BLaER1 treated with 17β-estradiol and CSF1 and Interleukin-3, amounts not matched to agents 10 nM and 100 nM (cell line): ENCODE measurements at regions not wholly inside any gene's neighbourhood (a gene's known extent, or its start where the extent isn't known, plus 50 kb on each side); places are given as distances from the start of the nearest gene placed in this dataset.

Experiments used
- H3K27ac ChIP-seq, 11 experiments: shearing (Covaris generic); formaldehyde crosslinking; 2 replicates each; pipeline ENCODE4 v1.8.1; 2022
- H3K27me3 ChIP-seq, 11 experiments: shearing (Covaris generic); formaldehyde crosslinking; 2 replicates each; pipeline ENCODE4 v1.8.1; 2022
- H3K36me3 ChIP-seq, 11 experiments: shearing (Covaris generic); formaldehyde crosslinking; 2 replicates each; pipeline ENCODE4 v1.8.1; 2022
- H3K4me1 ChIP-seq, 10 experiments: shearing (Covaris generic); formaldehyde crosslinking; 2 replicates each; pipeline ENCODE4 v1.8.1; 2022
- H3K4me2 ChIP-seq, 11 experiments: shearing (Covaris generic); formaldehyde crosslinking; 2 replicates each; pipeline ENCODE4 v1.8.1; 2022
- H3K4me3 ChIP-seq, 10 experiments: shearing (Covaris generic); formaldehyde crosslinking; 2 replicates each; pipeline ENCODE4 v1.8.1; 2022
- H3K9ac ChIP-seq, 11 experiments: shearing (Covaris generic); formaldehyde crosslinking; 2 replicates each; pipeline ENCODE4 v1.8.1; 2022
- H3K9me3 ChIP-seq, 11 experiments: shearing (Covaris generic); formaldehyde crosslinking; replicated peaks in 1 of 11; 2 replicates each; pipeline ENCODE4 v1.8.1; 2022
- H4K20me1 ChIP-seq, 11 experiments: shearing (Covaris generic); formaldehyde crosslinking; 2 replicates each; pipeline ENCODE4 v1.8.1; 2022
- Cebpa-rat ChIP-seq, 11 experiments: shearing (Covaris generic); IDR thresholded peaks; 2 replicates each; pipeline ENCODE4 v1.8.1; 2022

- H3K4me1 ChIP-seq: no peaks in the 10 kb centered on the region
- H3K4me2 ChIP-seq: no peak overlapping the region
- H4K20me1 ChIP-seq: no peaks in the 10 kb centered on the region
- no peak overlapping the region for H3K9ac ChIP-seq
- no peak overlapping the region for H3K27ac ChIP-seq
- H3K4me3 ChIP-seq: no peak overlapping the region
- H3K27me3 ChIP-seq: no peaks in the 10 kb centered on the region
- no peaks in the 10 kb centered on the region for H3K9me3 ChIP-seq
- TF ChIP-seq Cebpa-rat (IDR thresholded peaks at IDR 0.05): no peak
- no peaks in the 10 kb centered on the region for H3K36me3 ChIP-seq
Observed at GRCh38 chr15:93613386-93613785, 524.4 kb upstream of the RGMA start.

- no peaks in the 10 kb centered on the region for H4K20me1 ChIP-seq
- TF ChIP-seq Cebpa-rat (IDR thresholded peaks at IDR 0.05): no peak
- no peaks in the 10 kb centered on the region for H3K27me3 ChIP-seq
- no peaks in the 10 kb centered on the region for H3K36me3 ChIP-seq
- no peak overlapping the region for H3K4me3 ChIP-seq
- H3K9ac ChIP-seq: no peak overlapping the region
- H3K4me2 ChIP-seq: no peak overlapping the region
- no peaks in the 10 kb centered on the region for H3K4me1 ChIP-seq
- no peak overlapping the region for H3K27ac ChIP-seq
- H3K9me3 ChIP-seq: no peaks in the 10 kb centered on the region
Observed at GRCh38 chr15:93612953-93613352, 523.9 kb upstream of the RGMA start.

- no peaks in the 10 kb centered on the region for H3K36me3 ChIP-seq
- H3K27me3 ChIP-seq: no peaks in the 10 kb centered on the region
Observed at GRCh38 chr15:93610944-93611343, 521.9 kb upstream of the RGMA start.

GRCh38 chr15:93608643-93609148 lies 519.7 kb upstream of the RGMA start:
- TF ChIP-seq Cebpa-rat (IDR thresholded peaks at IDR 0.05): no peak
- Histone ChIP-seq H3K9me3 (no peaks in the 10 kb centered on the region), H3K4me1 (no peaks in the 10 kb centered on the region), H3K4me2 (no peak overlapping the region), H3K9ac (no peak overlapping the region), H3K27me3 (no peaks in the 10 kb centered on the region), H3K36me3 (no peaks in the 10 kb centered on the region), H4K20me1 (no peaks in the 10 kb centered on the region), H3K4me3 (no peak overlapping the region), H3K27ac (no peak overlapping the region)

More at GRCh38 chr15:93610944-93611343, 521.9 kb upstream of the RGMA start:
- H3K4me3 ChIP-seq: no peak overlapping the region
- no peaks in the 10 kb centered on the region for H4K20me1 ChIP-seq
- no peaks in the 10 kb centered on the region for H3K4me1 ChIP-seq
- H3K9ac ChIP-seq: no peak overlapping the region
- H3K27ac ChIP-seq: no peak overlapping the region
- H3K4me2 ChIP-seq: no peak overlapping the region
- TF ChIP-seq Cebpa-rat (IDR thresholded peaks at IDR 0.05): no peak
- no peaks in the 10 kb centered on the region for H3K9me3 ChIP-seq

GRCh38 chr15:93603550-93603949 lies 514.5 kb upstream of the RGMA start:
- no peak overlapping the region for H3K9ac ChIP-seq
- no peaks in the 10 kb centered on the region for H3K27me3 ChIP-seq
- no peak for TF ChIP-seq Cebpa-rat (IDR thresholded peaks at IDR 0.05)
- H3K9me3 ChIP-seq: no peaks in the 10 kb centered on the region
- H3K4me1 ChIP-seq: peaks cover 0 to 23% (median 19%) of the 10 kb centered on the region in 10 experiments; a peak in 12 of 20 replicates
- no peaks in the 10 kb centered on the region for H3K36me3 ChIP-seq
- no peak overlapping the region for H3K27ac ChIP-seq
- no peak overlapping the region for H3K4me3 ChIP-seq
- H3K4me2 ChIP-seq: peak overlapping the region in 5 of 11 experiments; percentile 18 to 58 (median 49); a peak in 6 of 22 replicates
- H4K20me1 ChIP-seq: no peaks in the 10 kb centered on the region

GRCh38 chr15:93587059-93587521 lies 498.1 kb upstream of the RGMA start:
- H3K9me3 ChIP-seq: peaks cover 0 to 21% (median 11%) of the 10 kb centered on the region in 11 experiments; a peak in 14 of 22 replicates
- peak overlapping the region in 8 of 11 experiments; percentile 15 to 82 (median 58); a peak in 15 of 22 replicates for H3K4me2 ChIP-seq
- H3K9ac ChIP-seq: 0 out of 22 replicates have a peak overlapping the region, but pooled peaks of 1 of the 11 experiments have one; percentile 27
- H3K4me3 ChIP-seq: peak overlapping the region in 2 of 10 experiments; percentile 3 to 7; a peak in 2 of 20 replicates
- no peaks in the 10 kb centered on the region for H4K20me1 ChIP-seq
- H3K4me1 ChIP-seq: peaks cover 0 to 27% (median 20%) of the 10 kb centered on the region in 10 experiments; a peak in 14 of 20 replicates
- H3K36me3 ChIP-seq: no peaks in the 10 kb centered on the region
- H3K27ac ChIP-seq: peak overlapping the region in 5 of 11 experiments; percentile 20 to 71 (median 49); a peak in 5 of 22 replicates
- H3K27me3 ChIP-seq: no peaks in the 10 kb centered on the region
- no peak for TF ChIP-seq Cebpa-rat (IDR thresholded peaks at IDR 0.05)

GRCh38 chr15:93585012-93585411 lies 496.0 kb upstream of the RGMA start:
- Histone ChIP-seq H3K27me3 (no peaks in the 10 kb centered on the region), H3K9me3 (peaks cover 0 to 27% (median 14%) of the 10 kb centered on the region in 11 experiments; a peak in 15 of 22 replicates), H3K36me3 (no peaks in the 10 kb centered on the region), H3K9ac (no peak overlapping the region), H3K27ac (no peak overlapping the region), H3K4me2 (no peak overlapping the region), H3K4me3 (no peak overlapping the region), H4K20me1 (no peaks in the 10 kb centered on the region), H3K4me1 (peaks cover 0 to 27% (median 20%) of the 10 kb centered on the region in 10 experiments; a peak in 14 of 20 replicates)
- no peak for TF ChIP-seq Cebpa-rat (IDR thresholded peaks at IDR 0.05)

- TF ChIP-seq Cebpa-rat (IDR thresholded peaks at IDR 0.05): no peak
- no peak overlapping the region for H3K9ac ChIP-seq
- peaks cover 0 to 27% (median 20%) of the 10 kb centered on the region in 10 experiments; a peak in 14 of 20 replicates for H3K4me1 ChIP-seq
- no peak overlapping the region for H3K27ac ChIP-seq
- no peaks in the 10 kb centered on the region for H3K27me3 ChIP-seq
- no peaks in the 10 kb centered on the region for H3K36me3 ChIP-seq
- no peak overlapping the region for H3K4me3 ChIP-seq
- H3K9me3 ChIP-seq: peaks cover under 1 to 37% (median 22%) of the 10 kb centered on the region in 11 experiments; a peak in 20 of 22 replicates
- H3K4me2 ChIP-seq: no peak overlapping the region
- H4K20me1 ChIP-seq: no peaks in the 10 kb centered on the region
Observed at GRCh38 chr15:93583968-93584367, 495.0 kb upstream of the RGMA start.

- Histone ChIP-seq H4K20me1 (no peaks in the 10 kb centered on the region), H3K27ac (no peak overlapping the region), H3K9ac (no peak overlapping the region), H3K36me3 (no peaks in the 10 kb centered on the region), H3K4me3 (no peak overlapping the region), H3K9me3 (peaks cover 5 to 41% (median 26%) of the 10 kb centered on the region in 11 experiments; a peak in 20 of 22 replicates), H3K27me3 (no peaks in the 10 kb centered on the region), H3K4me2 (no peak overlapping the region), H3K4me1 (peaks cover 0 to 24% (median 20%) of the 10 kb centered on the region in 10 experiments; a peak in 14 of 20 replicates)
- TF ChIP-seq Cebpa-rat (IDR thresholded peaks at IDR 0.05): no peak
Observed at GRCh38 chr15:93583552-93583951, 494.5 kb upstream of the RGMA start.

- TF ChIP-seq Cebpa-rat (IDR thresholded peaks at IDR 0.05): no peak
- Histone ChIP-seq H3K36me3 (no peaks in the 10 kb centered on the region), H3K27me3 (no peaks in the 10 kb centered on the region), H4K20me1 (no peaks in the 10 kb centered on the region), H3K4me3 (no peak overlapping the region), H3K4me2 (peak overlapping the region in 1 of 11 experiments; percentile 26; a peak in 1 of 22 replicates), H3K9ac (no peak overlapping the region), H3K9me3 (no peaks in the 10 kb centered on the region), H3K27ac (no peak overlapping the region), H3K4me1 (peaks cover 4 to 14% (median 6%) of the 10 kb centered on the region in 10 experiments; a peak in 14 of 20 replicates)
Observed at GRCh38 chr15:93570527-93570926, 481.5 kb upstream of the RGMA start.
